GM23248 (cell line): ENCODE measurements at regions not wholly inside any gene's neighbourhood (a gene's known extent, or its start where the extent isn't known, plus 50 kb on each side); places are given as distances from the start of the nearest gene placed in this dataset.

Experiments used
- EZH2 ChIP-seq: fragments of 200-600 bp; sonication (generic); IDR thresholded peaks from 2 replicates; pipeline ENCODE4 v1.6.1; 2018; ENCODE audit warnings: antibody characterized with exemption, mild to moderate bottlenecking; ENCODE audit not compliant: insufficient read depth, poor library complexity, severe bottlenecking
- EZH2phosphoT487 ChIP-seq: fragments of 200-600 bp; sonication (generic); IDR thresholded peaks from 2 replicates; pipeline ENCODE4 v1.6.1; 2018; ENCODE audit warnings: antibody characterized with exemption, moderate library complexity, mild to moderate bottlenecking, low read depth; ENCODE audit not compliant: insufficient read depth

DNA sequence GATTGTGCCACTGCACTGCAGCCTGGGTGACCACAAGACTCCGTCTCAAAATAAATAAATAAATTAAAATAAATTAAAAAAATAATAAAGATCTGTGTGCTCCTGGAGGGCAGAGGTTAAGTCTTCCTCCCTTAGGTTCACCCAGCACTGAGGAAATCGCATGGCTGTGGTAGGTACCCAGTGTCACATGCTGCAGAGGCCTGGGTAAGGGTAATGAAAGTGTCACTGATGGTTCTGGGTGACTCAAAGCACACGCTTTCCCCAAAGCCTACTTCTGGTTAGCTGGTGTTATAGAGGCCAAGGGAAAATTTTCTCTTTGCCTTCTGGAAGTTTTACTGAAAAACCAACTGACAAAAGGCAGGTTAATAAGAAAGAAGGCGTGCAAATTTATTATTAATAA lies 88.8 kb upstream of the ITGB1 start:
- no peak for TF ChIP-seq EZH2phosphoT487
- TF ChIP-seq EZH2: no peak
